Fibroblast of skin of left biceps (primary cell): ENCODE measurements at regions not wholly inside any gene's neighbourhood (a gene's known extent, or its start where the extent isn't known, plus 50 kb on each side); places are given as distances from the start of the nearest gene placed in this dataset.
A peak's percentile ranks its signal among the peaks of the same experiment; 100 is the strongest.
"Not testable (repeated sequence)": the region's sequence is repeated elsewhere in the genome, so short reads cannot be mapped to it uniquely, and the experiment has no call there.

Experiments used
- DNase-seq, 2 experiments: peaks; one replicate each; pipeline ENCODE4 v3.0.0-alpha.2; 2013; ENCODE audit warnings: low read depth in 2 of 2

DNA sequence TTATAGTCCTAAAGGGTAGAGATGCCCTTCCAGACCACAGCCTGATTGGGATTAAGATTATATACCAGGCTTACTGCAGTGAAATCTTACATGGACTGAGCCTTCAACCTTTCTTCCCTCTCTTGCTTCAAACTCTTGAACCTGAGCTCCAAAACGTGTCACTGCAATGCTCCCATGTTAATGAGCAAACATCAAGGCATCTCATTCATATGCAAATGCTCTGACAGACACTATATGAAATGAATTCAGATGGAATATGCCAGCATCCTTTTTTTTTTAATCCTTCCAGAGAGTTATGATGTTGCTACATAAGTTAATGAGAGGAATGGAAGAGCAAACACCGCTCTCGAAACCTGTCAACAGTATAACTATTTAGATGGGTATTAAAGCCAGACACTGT, 611.9 kb upstream of the CDH11 start:
- no peak for DNase-seq

DNA sequence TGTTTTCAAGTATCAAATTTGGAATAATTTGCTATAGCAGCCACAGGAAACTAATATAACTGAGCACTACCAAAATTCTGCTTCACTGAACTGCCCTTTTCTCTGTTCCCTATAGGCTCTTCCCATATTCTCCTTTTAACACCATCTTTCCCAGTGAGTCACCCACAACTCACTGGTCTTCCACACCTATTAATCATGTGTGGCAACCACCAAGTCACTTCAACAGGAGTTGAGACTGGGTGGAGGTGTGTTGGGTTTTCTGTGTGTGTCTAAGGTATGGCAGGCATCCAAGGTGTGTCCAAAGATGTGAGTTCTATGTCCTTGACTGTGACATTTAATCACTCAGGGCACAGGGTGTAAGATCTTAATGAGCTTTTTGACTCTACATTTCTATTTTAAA, 610.0 kb upstream of the CDH11 start:
- DNase-seq, result no peak

DNA sequence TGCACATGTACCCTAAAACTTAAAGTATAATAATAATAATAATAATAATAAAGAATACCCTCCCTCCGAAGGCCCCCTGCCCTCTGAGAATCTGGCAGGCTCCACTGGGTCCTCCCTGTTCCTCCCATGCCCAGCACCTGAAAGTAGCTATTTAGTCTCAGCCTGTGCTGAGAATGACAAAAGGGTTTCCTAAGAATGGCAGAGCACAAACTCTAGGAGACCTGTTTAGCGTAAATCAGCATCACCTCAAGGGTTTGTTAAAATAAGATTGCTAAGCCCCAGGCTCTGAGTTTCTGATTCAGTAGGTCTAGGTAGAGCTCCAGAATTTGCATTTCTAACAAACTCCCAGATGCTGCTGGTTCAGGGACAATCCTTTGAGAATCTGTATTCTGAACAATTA, 606.8 kb upstream of the CDH11 start:
- no peak for DNase-seq

GRCh38 chr16:65728167-65728566, 606.3 kb upstream of the CDH11 start:
- DNase-seq, result no peak

- no peak for DNase-seq
Observed at GRCh38 chr16:65727534-65728137, 605.8 kb upstream of the CDH11 start.

DNA sequence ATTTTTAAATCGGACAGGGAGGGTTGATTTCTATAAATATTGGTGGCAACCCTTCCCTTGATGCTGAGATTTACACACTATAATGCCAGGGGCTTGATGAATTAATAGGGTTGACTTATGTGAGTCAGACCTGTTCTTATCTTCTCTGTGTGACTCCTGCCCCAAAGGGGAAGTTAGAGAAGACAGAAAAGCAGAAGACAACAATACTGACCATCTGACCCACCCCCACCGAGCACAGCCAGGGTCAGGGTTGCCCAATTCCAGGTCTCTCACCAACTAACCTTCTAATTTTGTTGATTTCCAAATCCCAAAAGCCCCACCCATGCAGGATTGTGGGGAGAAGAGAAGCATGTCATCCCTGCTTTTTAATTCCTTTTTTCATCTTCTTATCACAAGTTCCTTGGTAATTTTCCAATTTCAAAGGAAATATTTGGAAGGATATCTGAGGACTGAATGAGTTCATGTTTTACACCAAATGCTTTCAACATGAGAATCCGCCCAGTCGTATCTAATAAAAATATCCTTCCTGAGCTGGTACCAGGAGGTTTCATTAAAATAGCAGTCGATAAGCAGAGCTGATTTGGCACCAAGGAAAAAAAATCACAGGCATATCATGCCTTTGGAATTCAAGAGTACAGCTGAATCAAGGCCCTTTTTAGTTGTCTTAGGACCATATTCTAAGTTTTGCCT, 603.4 kb upstream of the CDH11 start:
- peak; percentile 5 to 9 for DNase-seq

GRCh38 chr16:65722429-65722828, 600.6 kb upstream of the CDH11 start:
- no peak for DNase-seq

GRCh38 chr16:65717846-65718245, 596.0 kb upstream of the CDH11 start:
- DNase-seq, result no peak

GRCh38 chr16:65716737-65717700, 595.2 kb upstream of the CDH11 start:
- peak in 1 of 2 experiments; percentile 34 for DNase-seq

DNA sequence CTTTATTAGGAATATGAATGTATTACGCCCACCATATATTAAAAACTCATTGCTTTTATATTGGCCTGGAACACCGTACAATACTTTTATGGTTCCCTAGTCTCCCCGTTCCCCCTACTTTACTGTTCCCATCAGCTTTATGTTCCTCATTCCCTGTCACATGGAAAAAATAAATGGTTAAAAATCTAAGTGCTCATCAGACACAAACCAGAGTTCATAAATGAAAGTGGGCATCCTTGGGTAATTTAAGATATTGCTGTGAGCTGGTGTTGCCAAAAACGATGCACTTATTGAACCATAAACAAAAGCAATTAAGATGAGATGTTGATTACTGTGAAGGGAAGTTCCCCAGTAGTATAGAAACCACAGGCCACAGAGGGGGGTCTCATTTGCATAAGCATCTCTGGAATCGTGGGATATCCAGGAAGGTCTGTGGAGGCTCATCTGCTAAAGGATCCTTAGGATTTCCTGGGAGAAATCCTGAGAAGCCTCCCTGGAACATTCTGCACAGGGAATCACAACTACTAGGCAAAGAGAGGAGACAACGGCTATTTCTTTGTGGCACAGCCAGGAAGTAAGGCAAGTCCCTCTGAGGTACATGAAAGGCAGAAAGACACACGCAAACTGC, 591.4 kb upstream of the CDH11 start:
- DNase-seq, result no peak

DNA sequence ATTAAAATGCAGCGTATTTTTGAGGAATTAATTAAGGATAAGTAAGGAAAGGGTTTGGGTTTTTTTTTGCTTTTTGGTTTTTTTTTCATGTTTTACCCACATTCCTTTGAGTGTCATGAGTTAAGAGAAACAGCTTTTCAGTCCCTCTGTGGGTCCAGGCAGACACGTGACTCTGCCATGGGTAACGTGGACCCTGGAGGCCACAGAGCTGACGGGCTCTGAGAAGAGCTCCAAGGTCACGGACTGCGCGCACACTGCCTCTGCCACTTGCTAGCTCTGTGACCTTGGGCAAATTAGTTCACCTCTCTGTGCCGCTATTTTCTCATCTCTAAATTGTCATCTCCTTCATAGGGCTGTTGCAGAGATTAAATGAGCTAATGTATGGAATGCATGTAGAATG, 588.2 kb upstream of the CDH11 start:
- no peak for DNase-seq

DNA sequence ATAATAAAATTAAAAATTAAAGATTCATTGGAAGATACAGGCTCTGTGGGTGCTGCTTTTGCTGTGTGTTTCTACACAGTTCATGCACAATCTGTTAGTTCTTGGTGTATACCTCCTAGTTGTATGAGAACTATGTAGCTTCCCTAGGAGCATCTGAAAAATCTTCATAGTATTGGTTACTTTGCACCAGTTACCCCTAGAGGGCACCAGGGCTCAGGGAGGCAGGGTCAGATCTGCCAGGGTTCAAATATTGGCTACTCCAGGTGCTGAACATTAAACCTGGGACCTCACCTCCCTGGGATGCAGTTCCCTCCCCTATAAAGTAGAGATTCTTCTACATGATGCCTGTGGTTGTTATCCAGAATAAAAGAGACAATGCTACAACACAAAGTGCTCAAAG, 583.0 kb upstream of the CDH11 start:
- no peak for DNase-seq

DNA sequence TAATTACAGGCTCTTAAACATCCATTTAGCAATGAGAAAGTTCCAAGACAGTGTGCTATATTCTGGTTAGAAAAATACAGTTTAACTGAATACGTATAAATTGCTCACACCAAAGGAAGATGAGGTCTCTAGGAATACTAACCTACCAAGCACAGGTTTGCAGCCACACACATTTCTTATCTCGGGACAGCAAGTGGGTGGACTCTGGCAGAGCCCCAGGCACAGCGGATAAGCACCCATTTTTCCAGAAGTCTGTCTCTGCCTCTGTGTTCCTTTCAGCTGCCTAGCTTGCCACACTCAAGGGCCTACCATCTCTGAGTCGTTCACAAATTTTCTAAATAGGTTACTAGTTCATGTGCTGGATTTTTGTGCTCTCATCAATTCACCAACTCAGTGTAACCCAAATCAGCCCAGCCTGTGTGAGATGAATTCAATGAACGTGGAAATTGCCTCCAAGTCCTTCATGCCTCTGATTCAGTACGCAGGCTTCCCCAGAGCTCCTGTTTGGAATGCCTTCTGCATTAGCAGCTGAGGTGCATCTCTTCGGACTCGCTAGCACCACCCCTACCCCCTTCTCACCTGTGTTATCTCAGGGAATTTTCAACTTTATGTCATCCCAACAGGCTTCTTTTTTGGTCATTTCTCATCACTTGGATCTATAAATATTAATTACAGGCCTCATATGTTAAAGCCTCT, 581.0 kb upstream of the CDH11 start:
- no peak for DNase-seq

DNA sequence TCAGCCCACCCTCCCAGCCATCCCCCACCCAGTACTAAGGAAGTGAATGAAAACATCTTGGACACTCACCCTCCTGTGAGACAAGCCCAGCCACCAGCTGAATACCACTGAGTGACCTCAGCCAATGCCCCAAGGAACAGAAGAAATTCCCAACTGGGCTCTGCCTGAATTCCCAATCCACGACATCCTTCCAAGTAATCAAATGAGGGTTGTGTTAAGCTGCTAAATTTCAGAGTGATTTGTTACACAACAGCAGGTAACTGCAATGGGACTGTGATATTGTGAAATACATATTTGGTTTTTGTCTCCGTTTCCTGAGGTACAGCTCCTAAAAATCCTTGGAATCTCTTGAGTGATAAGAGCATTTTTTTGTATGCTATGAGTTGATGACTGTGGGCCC, 578.7 kb upstream of the CDH11 start:
- no peak for DNase-seq

GRCh38 chr16:65698791-65699321, 577.0 kb upstream of the CDH11 start:
- DNase-seq, result peak; percentile 49 to 53

DNA sequence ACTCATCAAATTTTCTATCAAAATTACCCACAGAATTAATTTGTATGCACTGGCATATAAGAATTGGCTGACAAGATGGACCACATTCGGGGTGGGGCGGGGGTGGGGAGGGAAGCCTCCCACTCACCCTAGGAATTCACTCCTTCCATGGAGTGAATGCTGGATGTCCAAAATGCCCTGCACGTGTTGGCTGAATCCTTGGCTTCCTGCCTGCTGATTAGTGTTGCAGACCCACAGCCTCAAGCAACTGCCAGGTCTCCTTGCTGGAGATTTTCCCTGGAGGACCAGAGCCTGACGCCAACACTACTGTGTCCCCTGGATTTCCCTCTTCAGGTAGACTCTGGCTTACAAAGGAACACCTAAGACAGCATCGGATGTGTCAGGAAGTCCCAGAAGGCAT, 575.7 kb upstream of the CDH11 start:
- no peak for DNase-seq

- DNase-seq, result no peak
Observed at GRCh38 chr16:65697065-65697464, 575.2 kb upstream of the CDH11 start.

DNA sequence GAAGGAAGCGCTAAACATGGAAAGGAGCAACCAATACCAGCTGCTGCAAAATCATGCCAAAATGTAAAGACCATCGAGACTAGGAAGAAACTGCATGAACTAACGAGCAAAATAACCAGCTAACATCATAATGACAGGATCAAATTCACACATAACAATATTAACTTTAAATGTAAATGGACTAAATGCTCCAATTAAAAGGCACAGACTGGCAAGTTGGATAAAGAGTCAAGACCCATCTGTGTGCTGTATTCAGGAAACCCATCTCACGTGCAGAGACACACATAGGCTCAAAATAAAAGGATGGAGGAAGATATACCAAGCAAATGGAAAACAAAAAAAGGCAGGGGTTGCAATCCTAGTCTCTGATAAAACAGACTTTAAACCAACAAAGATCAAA, 570.0 kb upstream of the CDH11 start:
- not testable (repeated sequence) for DNase-seq

GRCh38 chr16:65689726-65690125, 567.9 kb upstream of the CDH11 start:
- no peak for DNase-seq

DNA sequence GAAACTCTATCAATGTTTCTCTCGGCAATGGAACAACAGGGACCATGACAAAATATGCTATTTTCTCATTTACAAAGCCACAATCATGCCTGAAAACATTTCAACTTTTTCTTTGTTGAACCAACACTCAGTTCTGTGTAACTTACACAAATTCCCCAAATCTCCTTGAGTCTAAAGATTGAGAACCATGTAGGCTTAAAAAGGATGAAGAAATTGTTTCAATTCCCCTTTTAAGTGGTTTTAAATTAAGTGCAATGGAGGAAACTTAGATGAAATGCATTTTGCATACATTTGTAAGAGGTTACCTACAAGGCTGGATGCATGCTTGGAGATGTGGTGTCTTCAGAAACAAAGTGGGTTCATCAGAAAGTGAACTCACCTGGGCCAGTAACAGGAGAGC, 566.4 kb upstream of the CDH11 start:
- DNase-seq, result no peak

- DNase-seq, result no peak
Observed at GRCh38 chr16:65684230-65684629, 562.4 kb upstream of the CDH11 start.
